IPS-NIHi7 (cell line): ENCODE measurements at regions not wholly inside any gene's neighbourhood (a gene's known extent, or its start where the extent isn't known, plus 50 kb on each side); places are given as distances from the start of the nearest gene placed in this dataset.

ENCODE experiments used
- DNase-seq: peaks from one replicate; pipeline ENCODE4 v3.0.0; 2012; ENCODE audit warnings: mixed read lengths; ENCODE audit errors: extremely low spot score

DNA sequence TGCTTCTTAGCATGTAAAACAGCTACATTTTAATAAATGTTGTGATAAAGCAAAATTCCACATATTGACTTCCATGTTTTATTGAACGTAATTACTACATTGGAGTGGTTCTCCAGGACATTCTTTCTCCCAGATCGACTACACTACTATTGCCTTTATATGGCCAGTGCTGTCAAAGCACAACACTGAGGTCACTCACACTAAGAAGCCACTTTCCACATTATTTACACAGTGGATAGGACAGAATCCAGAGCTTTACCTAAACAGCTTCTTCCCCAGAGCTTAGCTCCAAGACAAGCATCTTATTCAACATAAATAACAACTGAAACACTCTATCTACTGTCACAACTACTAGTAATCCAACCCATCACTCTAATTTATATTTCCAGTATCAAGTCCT is 73.9 kb upstream of the WDR75 start:
- no peak for DNase-seq

DNA sequence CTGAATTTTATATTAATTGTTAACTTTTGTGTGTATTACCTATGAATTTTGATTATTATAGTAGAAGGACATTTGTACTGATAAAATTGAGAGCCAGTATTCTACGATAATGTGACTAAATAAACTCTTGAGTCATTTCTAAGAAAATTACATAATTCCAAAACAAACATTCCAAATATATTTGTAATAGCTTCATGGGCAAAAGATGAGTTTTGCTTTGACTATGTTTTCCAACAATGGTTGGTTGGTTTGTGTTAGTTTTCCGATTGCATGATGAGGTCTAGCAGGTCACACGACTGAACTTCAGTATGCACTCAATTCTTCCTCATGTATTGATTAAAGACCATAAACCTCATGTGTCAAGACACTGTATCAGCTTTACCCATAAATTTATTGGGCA is 71.7 kb upstream of the WDR75 start:
- DNase-seq = no peak

DNA sequence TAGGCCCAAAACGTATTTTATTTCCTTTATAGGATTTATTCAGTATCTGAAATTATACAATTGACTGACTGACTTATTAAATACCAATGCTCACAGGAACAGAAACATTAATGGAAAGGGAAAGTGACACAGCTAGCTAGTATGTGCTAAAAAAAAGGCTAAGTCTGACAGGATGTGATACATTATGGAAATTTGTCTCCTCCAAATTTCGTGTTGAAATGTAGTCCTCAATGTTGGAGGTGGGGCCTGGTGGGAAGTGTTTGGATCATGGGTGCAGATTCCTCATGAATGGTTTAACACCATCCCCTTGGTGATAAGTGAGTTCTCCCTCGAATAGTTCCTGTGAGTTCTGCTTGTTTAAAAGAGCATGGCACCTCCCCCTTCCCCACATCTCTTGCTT is 70.6 kb upstream of the WDR75 start:
- DNase-seq = no peak

DNA sequence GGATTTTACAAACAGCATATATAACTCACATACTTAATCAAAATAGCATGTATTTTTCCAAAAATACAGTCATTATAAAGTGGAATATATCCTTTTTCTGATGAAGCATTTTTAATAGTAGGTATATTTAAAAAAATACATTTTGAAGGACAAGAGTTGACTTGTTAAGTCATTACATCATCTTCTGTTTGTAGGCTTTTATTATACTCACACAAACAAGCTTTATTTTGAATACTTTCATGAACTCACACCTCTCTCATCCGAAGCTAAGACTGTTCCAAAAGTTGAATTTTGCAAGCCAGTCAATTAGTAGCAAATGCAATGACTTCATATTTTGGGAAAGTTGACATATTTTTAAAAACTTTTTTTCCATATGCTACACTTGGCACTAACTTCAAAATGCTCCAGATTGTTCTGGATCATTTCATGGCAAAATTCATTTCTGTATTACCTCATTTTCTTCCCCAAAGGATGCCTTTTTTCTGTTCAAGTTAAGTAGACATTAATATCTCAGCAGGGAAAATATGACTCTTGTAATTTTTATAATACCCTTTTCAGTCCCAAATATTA is 68.5 kb upstream of the WDR75 start:
- no peak for DNase-seq

DNA sequence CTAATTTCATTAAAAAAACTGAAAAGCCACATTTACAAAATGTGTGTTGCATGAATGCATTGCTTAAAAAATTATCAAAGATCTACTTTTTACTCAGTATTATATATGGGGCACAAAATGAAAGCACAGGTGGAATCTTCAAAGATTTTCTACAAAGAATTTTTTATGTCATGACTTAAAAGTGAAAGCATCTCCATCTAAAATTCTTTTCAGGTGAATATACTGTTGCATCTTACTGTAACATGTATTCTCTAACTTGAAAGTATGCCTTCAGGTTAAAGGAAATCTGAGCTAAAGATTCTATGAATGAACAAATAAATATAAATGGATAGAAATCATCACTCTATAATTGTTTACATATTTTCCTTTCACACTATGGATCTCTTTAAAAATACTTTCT is 66.8 kb upstream of the WDR75 start:
- DNase-seq = no peak

DNA sequence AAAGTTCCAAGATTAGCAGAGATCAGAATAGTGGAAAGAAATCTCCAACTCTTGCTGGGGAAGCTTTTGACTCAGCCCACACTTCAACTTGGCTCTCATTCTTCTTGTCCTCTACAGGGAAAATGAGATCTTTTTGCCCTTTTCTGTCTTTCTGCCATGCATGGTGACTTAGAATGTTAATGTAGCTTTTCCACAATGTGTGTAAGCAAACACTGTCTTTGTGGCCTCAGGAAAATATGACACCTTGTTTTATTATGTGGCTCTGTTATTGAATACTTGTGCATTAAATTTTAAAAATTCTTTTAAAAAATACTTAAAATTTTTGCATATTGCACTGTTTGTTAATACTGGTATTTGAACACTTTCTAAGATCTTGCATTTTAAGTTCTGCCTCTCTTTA is 65.4 kb upstream of the WDR75 start:
- no peak for DNase-seq

DNA sequence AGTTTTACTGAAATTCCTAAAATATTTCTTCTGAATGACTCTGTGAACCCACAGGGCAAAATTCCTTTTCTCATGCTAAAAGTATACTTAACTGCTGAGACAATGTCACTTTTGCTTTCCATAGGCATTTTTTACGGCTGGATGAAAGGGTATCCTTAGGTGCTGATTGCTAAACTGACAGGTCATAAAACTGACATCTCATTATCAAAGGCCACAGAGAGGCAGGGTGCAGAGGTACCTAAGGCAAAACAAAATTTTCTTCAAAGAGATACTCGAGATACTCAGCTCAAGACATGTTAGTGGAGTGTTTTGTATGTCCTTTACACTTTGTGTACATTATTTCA is 62.0 kb upstream of the WDR75 start:
- peak; percentile 11 for DNase-seq

DNA sequence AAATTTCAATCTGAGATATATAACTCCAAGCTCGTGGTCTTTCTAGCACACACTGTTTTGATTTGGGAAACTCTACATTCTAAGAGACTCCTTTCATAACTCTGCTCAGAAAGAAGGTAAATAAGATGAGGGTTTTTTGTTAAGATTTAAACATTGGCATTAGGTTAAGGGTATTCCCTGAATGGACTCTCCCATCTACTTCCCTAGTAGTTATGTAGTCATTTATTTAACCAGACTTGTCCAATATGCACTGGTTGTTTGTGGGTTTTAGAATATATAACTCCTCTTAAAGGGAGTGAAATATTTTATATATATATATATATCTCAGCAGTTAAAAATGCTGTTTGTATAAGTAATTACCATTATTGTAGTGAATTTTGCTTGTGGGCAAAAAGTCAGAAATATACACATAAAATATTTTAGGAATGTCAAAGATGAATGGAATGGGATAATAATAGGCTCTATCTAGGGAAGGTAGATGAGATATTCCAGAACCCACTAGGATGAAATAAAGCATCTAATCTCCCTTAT is 61.5 kb upstream of the WDR75 start:
- DNase-seq = no peak

DNA sequence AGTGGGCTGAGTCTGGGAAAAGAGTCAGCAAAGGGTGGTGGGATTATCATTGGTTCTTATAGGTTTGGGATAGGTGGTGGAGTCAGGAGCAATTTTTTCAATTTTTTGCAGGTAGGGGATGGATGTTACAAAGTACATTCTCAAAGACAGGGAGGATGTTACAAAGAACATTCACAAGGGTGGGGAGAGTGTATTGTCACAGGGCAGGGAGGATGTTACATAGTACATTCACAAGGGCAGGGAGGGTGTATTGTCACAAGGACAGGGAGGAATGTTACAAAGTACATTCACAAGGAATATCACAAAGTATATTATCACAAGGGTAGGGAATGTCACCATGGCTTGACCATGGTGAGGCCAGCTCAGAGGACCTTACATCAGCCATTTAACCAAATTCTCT is 58.6 kb upstream of the WDR75 start:
- no peak for DNase-seq

DNA sequence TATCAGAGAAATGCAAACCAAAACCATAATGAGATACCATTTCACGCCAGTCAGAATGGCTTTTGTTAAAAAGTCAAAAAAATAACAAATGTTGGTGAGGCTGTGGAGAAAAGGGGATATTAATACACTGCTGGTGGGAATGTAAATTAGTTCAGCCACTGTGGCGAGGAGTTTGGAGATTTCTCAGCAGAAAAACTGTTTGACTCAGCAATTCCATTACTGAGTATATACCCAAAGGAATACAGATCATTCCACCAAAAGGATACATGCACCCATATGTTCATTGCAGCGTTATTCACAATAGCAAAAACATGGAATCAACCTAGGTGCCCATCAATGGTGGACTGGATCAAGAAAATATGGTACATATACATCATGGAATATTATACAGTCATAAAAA is 54.5 kb upstream of the WDR75 start:
- DNase-seq = no peak

DNA sequence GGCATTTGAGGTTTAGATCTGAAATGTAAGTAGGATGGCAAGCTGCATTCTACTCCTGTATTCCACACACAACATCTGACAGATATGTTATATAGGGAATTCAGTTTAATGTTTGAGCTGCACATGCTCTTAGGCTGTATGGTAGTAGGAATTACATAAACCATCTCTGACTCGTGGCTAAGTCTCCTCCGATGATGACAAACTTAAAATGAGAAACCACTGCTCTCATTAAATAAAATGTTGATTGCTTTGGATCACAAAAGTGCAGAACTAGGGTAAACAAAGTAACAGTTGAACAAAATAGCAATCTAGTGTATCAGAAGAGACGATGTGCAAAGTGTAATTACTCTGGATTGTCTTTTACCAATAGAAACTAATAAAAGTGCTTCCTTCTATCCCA is 50.1 kb upstream of the WDR75 start:
- DNase-seq = no peak
